HG03045 (cell line): ENCODE measurements at regions not wholly inside any gene's neighbourhood (a gene's known extent, or its start where the extent isn't known, plus 50 kb on each side); places are given as distances from the start of the nearest gene placed in this dataset.
"Not testable (repeated sequence)": the region's sequence is repeated elsewhere in the genome, so short reads cannot be mapped to it uniquely, and the experiment has no call there.

Experiments used
- ATAC-seq: cut with Tn5 transposase; IDR thresholded peaks from one replicate; pipeline ENCODE4 v1.9.1; 2021; ENCODE audit warnings: mild to moderate bottlenecking, moderate library complexity; ENCODE audit not compliant: unreplicated experiment

DNA sequence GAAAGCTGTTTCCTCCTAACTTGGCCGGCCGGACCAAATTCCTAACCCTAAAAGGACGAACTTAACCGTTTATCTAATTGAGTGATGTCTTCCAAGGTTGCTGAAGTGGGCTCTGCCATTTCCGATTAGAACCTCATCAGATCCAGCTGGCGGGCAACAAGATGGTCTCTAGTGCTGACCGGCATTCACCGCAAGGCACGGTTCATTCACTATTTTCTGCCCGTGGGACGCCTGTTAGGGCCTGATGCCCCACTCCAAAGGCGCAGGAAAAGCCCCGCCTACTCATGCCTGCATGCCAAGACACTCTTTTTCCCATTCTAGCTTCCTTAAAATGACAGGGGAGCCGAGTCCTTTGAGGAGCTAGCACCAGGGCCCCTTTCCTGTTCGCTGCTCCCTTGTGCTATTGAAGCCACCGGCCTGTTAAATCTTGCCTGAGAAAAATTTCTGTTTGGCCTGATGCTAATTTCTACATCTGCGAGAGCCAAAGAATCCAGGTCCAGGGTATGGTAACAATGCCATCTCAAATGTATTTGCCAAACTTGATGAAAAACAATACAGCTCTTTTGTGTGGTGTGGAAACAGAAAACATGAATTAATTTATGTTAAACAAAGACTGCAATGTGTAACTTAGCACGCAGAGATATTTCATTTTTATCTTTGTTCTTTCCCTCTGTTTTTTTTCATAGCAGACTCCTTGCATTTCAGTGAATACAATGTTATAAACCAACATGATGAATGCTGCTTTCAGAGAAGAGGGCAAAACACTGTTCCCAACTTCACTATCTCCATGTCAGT lies 1071.2 kb upstream of the USP15 start:
- ATAC-seq: no peak

DNA sequence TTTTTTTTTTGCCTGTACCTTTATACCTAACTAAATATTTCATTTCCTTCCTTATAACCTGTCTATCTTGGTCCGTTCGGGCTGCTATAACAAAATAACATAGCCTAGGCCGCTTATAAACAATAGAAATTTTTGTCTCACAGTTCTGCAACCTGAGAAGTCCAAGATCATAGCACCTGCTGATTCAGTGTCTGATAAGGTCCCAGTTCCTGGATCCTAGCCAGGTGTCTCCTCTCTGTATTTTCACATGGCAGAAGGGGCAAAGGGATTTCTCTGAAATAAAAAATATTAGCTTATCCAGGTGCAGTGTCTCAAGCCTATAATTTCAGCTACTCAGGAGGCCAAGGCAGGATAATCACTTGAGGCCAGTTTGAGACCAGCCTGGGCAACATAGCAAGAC lies 1046.6 kb upstream of the USP15 start:
- ATAC-seq: no peak

DNA sequence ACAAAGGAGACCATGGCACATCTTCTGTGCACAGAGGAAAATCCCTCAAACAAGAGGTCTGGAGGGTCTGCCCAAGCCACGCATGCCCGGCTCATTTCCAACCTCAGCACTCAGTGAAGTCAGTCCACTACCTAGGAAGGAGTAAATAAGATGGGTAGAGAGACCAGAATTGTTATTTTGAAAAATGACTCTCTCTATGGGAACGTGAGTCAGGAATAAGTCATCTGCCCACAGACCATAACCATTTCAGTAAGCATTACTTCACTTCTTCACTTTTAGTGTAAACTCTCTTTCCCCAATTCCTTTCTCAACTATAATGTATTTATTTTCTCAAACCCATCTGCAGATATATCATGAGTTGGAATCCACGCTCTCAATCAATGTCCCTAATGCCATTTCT lies 1039.9 kb upstream of the USP15 start:
- no peak for ATAC-seq

DNA sequence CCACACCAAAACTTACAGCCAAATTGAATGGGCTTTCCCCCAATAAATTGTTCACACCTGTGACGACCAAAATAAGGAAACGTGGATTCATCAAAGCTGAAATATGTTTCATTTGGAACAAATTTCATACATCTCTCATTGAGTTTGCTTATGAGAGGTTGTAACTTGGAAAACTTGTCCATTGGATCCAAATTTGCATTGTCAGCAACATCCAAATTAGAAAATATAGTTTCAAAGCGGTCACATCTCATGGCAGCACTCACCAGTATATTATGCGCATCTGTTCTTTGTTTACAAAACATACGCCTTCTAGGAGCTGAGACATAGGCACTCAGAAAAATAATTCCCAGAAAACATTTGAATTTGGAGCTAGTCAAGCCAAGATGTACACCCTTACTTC lies 1028.2 kb upstream of the USP15 start:
- ATAC-seq: no peak

DNA sequence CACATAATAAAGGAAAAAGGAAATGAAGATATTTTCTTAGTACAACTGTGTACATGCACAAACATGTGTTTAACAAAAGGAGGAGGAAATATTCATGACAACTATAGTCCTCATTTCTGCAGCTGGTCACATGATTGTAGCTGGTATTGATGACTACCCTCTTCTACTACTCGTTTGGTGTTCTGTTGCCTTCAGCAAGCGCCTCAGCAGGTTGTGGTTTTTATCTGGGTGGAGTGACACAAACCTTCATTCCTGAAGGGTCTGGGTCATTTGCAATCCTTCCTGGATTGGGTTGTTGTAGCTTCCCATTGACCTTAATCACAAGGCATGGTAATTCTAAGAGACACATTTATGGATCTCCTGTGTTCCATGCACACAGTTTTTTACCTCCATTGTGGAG lies 1009.9 kb upstream of the USP15 start:
- no peak for ATAC-seq

DNA sequence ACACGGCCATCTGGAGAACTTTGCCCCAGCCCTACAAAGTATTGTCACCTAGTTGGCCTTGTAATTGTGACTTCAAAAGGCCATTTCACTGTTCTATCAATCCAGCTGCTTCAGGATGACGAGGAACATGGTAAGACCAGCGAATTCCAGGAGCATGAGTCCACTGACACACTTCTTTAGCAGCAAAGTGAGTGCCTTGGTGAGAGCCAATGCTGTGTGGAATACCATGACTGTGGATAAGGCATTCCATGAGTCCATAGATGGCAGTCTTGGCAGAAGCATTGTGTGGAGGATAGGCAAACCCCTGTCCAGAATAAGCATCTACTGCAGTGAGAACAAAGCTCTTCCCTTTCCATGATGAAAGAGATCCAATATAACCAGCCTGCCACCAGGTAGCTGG lies 1009.1 kb upstream of the USP15 start:
- no peak for ATAC-seq

DNA sequence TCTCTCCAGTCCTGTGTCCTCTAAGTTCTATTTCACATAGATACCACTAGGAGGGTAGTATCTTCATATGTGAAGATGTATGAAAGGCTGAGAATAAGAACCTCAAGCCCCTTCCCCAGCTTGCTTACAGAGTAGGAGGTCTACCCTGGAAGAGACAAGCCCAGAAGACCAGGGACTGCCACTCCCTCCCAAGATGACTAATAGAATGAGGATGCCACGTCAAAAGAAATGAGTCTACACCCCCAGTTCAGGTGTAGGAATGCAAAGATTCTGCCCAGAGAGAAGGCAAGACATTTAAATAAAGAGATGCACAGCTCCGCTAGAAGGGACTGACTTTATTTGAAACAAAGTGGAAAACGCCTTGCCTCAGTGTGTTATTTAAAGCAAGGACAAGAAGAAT lies 1006.0 kb upstream of the USP15 start:
- no peak for ATAC-seq

DNA sequence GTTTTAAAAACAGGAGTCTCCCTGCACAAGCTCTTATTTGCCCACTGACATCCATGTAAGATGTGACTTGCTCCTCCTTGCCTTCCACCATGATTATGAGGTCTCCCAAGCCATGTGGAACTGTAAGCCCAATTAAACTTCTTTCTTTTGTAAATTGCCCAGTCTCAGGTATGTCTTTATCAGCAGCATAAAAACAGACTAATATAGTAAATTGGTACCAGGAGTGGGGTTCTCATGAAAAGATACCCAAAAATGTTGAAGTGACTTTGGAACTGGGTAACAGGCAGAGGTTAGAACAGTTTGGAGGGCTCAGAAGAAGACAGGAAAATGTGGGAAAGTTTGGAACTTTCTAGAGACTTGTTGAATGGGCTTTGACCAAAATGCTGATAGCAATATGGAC lies 995.9 kb upstream of the USP15 start:
- not testable (repeated sequence) for ATAC-seq

DNA sequence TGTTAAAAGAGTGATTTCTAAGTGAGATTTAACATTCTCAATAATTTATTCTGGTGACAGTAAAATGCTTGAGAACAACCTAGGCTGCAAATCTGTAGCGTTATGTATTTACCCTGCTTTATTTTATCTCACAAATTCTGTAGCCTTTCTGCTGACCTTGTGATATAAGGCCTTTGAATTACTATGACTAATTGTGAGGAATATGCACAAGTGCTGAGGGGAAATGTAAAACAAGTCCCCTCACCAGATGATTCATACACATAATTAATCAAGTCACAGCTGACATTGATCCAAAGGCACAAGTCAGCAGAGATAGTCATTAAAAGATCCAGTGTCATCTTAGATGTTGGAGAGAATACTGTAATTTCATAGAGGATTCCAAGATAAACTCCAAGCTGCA lies 992.7 kb upstream of the USP15 start:
- ATAC-seq: no peak

DNA sequence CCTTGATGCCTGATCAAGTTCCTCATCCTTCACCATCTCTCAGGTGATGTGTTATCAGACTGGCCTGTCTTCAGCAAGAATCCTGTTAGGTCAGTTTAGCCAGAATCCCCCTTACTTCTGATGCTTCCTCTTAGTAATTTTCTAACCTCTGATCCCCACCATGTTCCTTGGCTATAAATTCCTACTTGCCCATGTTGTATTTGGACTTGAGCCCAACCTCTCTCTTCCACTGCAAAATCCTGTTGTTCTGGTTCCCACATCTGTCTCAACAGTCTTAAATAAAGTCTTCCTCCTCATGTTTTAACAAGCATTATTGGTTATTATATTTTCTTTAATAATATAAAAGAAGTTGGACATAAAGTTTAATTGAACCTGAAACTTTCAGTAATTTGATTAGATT lies 987.8 kb upstream of the USP15 start:
- ATAC-seq: no peak

DNA sequence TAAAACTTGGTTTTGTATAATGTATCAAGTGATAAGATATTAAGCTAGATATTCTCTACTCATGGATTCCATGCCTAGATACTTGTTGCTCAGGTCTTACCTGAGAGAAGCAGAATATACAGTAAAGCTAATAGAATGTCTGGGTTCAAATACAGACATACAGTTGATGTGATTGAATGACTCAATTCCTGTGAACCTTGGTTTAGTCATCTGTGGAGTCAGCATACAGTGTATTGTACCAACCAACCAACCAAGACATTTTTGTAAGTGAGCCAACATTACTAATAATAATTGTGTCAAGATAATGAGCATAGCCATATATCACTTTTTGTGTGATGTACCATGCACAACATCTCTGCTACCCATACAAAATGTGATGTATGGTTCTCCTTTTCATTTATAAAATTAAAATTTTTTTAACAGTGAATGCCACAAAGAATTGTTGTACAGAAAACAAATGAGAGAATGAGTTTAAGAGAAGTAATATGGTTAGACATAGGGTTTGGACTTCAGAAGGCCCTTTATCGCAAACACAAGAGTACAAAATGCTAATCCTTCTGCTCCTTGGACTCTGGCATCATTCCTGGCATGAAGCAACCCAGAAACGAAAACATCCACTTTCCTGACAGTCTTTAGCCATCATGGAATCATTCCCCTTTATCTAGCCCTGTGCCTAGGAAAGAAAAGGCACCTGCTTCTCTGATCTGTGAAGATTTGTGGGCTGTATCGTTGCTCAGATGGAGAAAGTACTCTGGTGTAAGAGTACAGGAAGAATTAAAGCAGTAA lies 977.2 kb upstream of the USP15 start:
- no peak for ATAC-seq

DNA sequence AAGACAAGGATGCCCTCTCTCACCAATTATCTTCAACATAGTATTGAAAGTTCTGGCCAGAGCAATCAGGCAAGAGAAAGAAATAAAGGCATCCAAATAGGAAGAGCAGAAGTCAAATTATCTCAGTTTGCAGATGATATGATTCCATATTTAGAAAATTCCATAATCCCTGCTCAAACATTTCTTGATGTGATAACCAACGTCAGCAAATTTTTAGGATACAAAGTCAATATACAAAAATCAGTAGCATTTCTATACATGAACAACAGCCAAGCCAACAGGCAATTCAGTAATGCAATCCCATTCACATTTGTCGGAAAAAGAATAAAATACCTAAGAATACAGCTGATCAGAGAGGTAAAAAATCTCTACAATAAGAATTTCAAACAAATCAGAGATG lies 969.7 kb upstream of the USP15 start:
- ATAC-seq: no peak

DNA sequence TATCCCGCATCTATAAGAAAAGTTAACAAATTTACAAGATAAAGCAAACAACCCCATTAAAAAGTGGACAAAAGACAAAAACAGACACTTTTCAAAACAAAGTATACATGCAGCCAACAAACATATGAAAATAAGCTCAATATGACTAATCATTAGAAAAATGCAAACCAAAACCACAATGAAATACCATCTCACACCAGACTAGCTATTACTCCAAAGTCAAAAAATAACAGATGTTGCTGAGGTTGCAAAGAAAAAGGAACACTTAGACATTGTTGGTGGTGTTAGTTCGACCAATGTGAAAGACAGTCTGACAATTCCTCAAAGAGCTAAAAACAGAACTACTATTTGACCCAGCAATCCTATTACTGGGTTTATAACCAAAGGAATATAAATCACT lies 968.6 kb upstream of the USP15 start:
- ATAC-seq: no peak

DNA sequence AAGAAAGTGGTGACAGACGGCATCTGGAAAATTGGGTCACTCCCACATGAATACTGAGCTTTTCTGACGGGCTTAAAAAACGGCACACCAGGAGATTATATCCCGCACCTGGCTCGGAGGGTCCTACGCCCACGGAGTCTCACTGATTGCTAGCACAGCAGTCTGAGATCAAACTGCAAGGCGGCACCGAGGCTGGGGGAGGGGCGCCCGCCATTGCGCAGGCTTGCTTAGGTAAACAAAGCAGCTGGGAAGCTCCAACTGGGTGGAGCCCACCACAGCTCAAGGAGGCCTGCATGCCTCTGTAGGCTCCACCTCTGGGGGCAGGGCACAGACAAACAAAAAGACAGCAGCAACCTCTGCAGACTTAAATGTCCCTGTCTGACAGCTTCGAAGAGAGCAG lies 966.2 kb upstream of the USP15 start:
- ATAC-seq: not testable (repeated sequence)

DNA sequence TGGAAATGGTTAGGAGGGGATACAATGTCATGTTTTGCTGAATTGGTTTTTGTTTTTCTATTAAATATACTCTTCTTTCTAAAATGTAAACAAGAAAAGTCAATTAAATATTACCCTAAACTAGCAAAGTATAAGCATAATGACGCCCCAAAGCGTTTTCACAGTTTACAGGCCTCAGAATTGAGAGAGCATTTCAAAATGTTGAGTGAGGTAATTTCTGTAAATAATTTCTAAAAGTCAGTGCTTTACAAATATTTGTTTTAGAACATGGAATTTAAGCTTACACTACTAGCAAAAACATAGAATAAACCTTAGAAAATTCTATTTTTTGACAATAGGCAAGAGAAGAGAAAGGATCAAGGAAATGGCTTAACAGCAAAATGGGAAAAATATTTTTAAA lies 958.4 kb upstream of the USP15 start:
- ATAC-seq: no peak

DNA sequence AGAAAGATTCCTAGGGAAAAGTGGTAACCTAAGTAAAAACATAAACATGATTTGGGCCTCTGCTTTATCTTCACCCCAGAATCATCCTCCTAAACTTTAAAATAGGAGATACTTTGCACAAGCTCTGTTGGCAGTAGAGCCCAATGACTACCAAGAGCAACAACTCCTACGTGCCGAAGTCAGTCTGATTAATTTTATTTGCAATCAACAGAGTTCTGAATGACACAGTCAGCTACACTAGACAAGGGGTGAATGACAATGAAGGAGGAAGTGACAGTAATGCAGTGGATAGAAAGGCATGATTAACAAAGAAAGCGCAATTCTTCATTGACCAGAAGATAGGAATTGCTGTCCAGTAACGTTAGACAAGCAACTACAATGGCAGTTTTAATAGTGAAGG lies 957.9 kb upstream of the USP15 start:
- no peak for ATAC-seq

DNA sequence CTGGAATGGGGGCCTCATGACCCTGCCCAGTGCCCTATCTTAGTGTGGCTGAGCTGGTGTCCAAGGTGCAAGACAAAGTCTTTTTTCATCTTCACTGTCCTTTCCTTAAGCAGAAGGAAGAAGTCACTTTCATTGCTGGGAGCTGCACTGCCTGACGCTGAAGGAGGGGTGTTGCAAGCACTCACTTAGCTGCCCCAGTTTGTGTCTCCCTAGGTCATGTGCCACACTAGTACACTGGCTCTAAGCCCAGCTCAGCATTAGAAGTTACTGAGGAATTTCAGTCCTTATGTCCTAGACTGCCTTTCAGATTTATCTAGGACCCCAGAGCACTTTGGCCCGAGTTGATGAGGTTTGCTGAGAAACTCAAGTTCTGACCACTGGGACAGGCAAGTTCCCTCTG lies 952.0 kb upstream of the USP15 start:
- no peak for ATAC-seq

DNA sequence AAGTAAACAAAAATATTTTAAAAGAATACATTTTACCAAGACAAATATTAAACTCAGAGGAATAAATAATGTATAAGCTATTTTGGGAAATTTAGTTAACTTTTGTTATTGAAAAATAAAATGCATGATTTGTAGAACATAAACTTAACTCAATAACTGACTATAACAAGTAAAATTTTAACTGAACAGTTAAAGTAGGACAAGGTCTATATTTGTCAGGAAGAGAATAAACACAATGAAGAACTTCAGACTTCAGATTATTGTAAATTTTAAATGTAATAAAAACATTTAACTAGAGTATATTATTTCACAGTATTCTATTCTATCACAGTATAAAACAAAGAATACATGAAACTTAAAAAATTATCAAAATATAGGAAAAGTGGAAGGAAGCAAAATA lies 948.8 kb upstream of the USP15 start:
- ATAC-seq: no peak

DNA sequence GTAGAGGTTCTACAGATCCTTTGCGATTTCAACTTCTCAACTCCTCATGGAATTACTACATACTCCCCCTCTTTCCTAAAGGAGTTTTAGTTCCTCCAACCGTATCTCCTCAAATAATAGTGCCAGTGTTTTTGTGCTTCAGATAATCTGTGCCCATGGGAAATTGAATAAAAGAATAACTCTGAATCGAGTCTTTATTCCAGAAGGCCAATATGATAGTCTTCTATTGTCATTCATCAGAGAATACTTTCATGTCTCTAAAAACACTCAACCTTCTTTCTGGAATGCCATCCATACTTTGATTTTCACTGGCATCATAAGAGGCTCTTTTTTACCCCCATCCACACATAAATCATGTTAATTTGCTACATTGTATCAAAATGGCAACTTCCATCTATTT lies 911.3 kb upstream of the USP15 start:
- ATAC-seq: no peak

DNA sequence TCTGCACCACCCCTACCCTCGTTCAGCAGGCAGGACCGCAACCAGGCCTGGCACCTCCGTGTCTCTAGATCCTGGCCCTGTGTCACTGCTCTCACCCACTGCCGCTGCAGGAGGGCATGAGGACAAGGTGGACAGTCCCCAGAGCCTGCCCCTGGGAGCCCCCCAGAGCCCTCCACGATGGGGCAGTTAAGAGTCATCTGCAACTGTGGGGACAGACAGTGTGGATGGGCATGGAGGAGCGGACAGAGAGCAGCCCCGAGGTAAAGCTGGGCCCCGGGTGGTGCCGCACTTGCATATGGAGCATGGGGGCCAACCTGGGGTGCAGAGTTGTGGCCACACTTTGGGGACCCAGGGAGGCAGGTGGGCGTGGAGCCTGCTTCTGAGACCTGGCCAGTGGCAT lies 905.1 kb upstream of the USP15 start:
- ATAC-seq: no peak

DNA sequence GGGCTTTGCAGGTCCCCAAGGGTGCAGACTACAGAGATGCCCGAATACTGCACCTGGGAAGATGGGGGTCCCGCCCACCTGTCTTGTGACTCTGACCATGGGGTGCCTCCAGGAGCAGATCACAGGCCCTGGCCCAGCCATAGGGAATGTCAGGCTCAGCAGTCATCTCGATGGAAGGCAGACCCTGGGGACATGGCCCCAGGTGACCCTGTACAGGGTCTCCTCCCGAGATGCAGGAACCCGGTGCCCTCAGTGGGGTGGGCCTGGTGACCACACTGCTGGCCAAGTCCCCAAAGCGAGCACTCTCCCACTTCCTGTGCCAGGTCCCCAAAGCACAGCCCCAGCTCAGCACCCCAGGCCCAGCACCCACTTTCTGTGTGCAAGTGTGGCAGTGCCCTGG lies 903.7 kb upstream of the USP15 start:
- no peak for ATAC-seq

DNA sequence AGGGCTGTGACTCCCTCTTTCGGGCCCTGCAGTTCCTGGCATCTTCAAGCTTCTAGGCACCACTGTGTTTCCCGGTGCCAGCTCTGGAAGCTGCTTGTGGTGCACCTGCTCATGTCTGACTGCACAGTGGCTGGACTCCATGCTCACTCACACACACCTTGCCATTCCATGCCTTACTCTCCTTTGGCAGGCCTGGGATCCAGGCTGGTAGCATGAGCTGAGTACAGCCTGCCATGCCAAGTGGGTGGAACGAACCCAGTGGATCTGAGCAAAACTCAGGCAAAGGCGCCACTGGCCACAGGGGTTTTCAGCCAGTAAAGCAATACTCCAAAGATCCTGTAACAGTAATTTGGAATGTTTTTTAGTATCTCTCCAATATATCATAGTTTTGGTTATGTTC lies 902.7 kb upstream of the USP15 start:
- no peak for ATAC-seq

DNA sequence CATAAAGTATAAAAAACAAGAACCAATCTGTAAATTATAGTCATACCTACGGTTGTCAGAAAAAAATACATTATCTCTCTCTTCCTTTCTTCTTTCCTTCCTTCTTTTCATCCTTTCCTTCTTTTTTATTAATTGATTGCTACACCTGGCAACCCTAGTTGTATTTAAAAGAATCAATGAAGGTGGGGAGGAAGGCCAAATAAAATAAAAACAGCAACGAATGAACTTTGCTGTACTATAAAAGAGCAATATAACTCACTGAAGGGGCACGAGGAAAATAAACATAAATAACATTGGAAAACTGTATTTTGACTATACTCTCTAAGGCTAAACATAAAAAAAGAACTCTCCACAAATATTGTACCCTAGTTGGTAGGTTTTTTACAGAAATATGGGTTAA lies 898.2 kb upstream of the USP15 start:
- ATAC-seq: no peak
